Activated CD8-positive, alpha-beta memory T cell treated with anti-CD3 and anti-CD28 coated beads, Interleukin-2, amount 10 ng/mL, durations not matched to agents 7 days and 5 days (primary cell): ENCODE measurements at regions not wholly inside any gene's neighbourhood (a gene's known extent, or its start where the extent isn't known, plus 50 kb on each side); places are given as distances from the start of the nearest gene placed in this dataset.

Experiments used
- ATAC-seq: fragments of 150-1000 bp; cut with Tn5 transposase; one replicate; pipeline ENCODE4 v1.10.0; 2021; ENCODE audit warnings: moderate library complexity
- CTCF ChIA-PET: fragments of 350-600 bp; sonication (Branson Sonifier 250); formaldehyde crosslinking; loops from one replicate; lab custom pipeline; 2021; ENCODE audit warnings: antibody characterized with exemption; lab: Charles Lee
- DNase-seq: peaks from one replicate; pipeline ENCODE4 v3.0.0-alpha.2; 2020
- H3K27ac Mint-ChIP-seq: one replicate; pipeline ENCODE4 v1.8.0; 2021; ENCODE audit warnings: mild to moderate bottlenecking, mixed read lengths
- H3K27me3 Mint-ChIP-seq: one replicate; pipeline ENCODE4 v1.8.0; 2021; ENCODE audit warnings: mixed read lengths
- H3K36me3 Mint-ChIP-seq: one replicate; pipeline ENCODE4 v1.8.0; 2021; ENCODE audit warnings: mild to moderate bottlenecking, mixed read lengths
- H3K4me1 Mint-ChIP-seq: one replicate; pipeline ENCODE4 v1.8.0; 2021; ENCODE audit warnings: mixed read lengths
- H3K4me3 Mint-ChIP-seq: one replicate; pipeline ENCODE4 v1.8.0; 2021; ENCODE audit warnings: mild to moderate bottlenecking, moderate library complexity, mixed read lengths
- H3K9me3 Mint-ChIP-seq: one replicate; pipeline ENCODE4 v1.8.0; 2022; ENCODE audit warnings: low read depth, mixed read lengths

- H3K4me1 Mint-ChIP-seq = no peaks in the 10 kb centered on the region
These were observed 149.8 kb upstream of the RPL38 start for GRCh38 chr17:74053712-74054078.

GRCh38 chr17:74054249-74054648 lies 149.2 kb upstream of the RPL38 start:
- no peaks in the 10 kb centered on the region for H3K9me3 Mint-ChIP-seq
- CTCF ChIA-PET = no interaction called here

More at GRCh38 chr17:74053712-74054078, 149.8 kb upstream of the RPL38 start:
- no peaks in the 10 kb centered on the region for H3K36me3 Mint-ChIP-seq
- no peak overlapping the region for H3K4me3 Mint-ChIP-seq
- CTCF ChIA-PET = no interaction called here
- ATAC-seq (no peak), DNase-seq (no peak)
- H3K27ac Mint-ChIP-seq = no peak overlapping the region
- no peaks in the 10 kb centered on the region for H3K9me3 Mint-ChIP-seq
- H3K27me3 Mint-ChIP-seq = peaks cover 15% of the 10 kb centered on the region

DNA sequence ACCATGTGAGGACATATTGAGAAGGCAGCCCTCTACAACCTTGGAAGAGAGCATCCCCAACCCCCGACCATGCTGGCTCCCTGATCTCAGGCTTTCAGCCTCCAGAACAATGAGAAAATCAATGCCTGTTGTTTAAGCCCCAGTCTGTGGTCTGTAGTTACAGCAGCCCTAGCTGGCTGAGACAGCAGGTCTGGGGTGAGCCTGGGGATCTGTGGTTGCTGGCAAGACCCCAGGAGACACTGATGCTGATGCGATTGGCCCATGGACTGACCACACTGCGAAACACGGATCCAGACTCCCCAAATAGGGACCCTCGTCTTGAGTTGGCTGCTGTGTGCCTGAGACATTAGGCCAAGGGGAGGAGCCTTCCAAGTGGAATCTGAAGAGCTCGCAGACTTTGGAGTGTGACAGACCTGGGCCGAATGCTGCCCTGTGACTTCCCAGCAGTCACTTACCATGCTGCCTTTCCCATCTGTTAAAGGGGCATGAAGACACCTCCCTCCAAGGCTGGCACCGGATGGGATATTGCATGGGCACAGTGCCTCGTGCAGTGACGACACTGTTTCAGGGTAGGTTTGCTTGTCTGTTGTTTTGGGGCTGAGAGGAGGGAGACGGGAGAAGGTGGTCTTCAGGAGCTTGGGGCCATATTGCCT lies 147.8 kb upstream of the RPL38 start:
- CTCF ChIA-PET = no interaction called here
- Mint-ChIP-seq H3K27ac (no peak overlapping the region), H3K27me3 (peaks cover 18% of the 10 kb centered on the region), H3K9me3 (no peaks in the 10 kb centered on the region), H3K4me1 (no peaks in the 10 kb centered on the region), H3K36me3 (no peaks in the 10 kb centered on the region), H3K4me3 (no peak overlapping the region)
- DNase-seq (no peak), ATAC-seq (no peak)

More at GRCh38 chr17:74054249-74054648, 149.2 kb upstream of the RPL38 start:
- DNase-seq = no peak
- no peak for ATAC-seq
- peaks cover 18% of the 10 kb centered on the region for H3K27me3 Mint-ChIP-seq
- H3K4me1 Mint-ChIP-seq = no peaks in the 10 kb centered on the region
- H3K4me3 Mint-ChIP-seq = no peak overlapping the region
- no peak overlapping the region for H3K27ac Mint-ChIP-seq
- no peaks in the 10 kb centered on the region for H3K36me3 Mint-ChIP-seq

DNA sequence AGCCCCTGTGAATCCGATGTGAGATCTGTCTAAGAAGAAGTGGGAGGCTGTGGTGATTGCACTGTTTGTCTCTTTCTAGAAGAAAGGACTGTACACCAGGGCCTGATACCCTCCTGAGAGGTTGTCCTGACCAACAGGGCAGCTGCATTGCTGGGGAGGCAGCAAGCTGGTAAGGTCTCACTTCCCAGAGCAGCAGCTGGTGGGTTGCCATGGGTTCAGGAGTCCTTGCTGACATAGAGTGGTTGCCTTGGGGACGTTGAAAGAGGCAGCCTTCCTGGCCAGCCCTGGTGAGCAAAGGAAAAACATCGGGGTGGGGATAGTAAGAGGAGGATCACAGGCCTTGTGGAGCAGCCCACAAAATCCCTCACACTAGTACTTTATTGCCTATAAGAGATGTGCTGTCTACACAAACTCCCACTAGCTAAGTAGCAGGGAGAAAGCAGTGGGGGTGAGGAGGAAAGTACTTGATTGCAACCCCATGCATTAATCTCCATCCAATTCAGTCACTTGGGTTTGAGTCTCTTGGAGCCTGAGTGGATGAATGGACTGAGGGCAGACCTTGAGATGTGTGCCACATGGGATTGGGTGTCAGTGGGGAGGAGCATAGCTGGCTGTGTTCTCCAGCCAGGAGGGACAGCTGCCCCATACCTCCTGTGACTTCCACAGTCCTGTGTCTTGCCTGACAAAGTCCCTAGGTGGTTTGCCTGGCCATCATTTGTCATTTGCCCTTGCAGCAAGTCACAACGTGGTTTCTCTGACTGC lies 143.8 kb upstream of the RPL38 start:
- Mint-ChIP-seq H3K9me3 (no peaks in the 10 kb centered on the region), H3K27ac (no peak overlapping the region), H3K27me3 (peaks cover 23% of the 10 kb centered on the region), H3K4me1 (no peaks in the 10 kb centered on the region), H3K36me3 (no peaks in the 10 kb centered on the region), H3K4me3 (no peak overlapping the region)
- ATAC-seq (no peak), DNase-seq (no peak)
- CTCF ChIA-PET = no interaction called here

GRCh38 chr17:74061758-74062157 lies 141.7 kb upstream of the RPL38 start:
- Mint-ChIP-seq H3K4me3 (no peak overlapping the region), H3K4me1 (no peaks in the 10 kb centered on the region), H3K27ac (no peak overlapping the region), H3K36me3 (no peaks in the 10 kb centered on the region), H3K9me3 (no peaks in the 10 kb centered on the region), H3K27me3 (peaks cover 23% of the 10 kb centered on the region)
- CTCF ChIA-PET = interaction anchor here (0.7 kb wide), 1 partner anchor 240 kb away, joined by 3 read pairs; no protein-coding TSS in a partner anchor
- ATAC-seq = no peak
- DNase-seq = no peak

DNA sequence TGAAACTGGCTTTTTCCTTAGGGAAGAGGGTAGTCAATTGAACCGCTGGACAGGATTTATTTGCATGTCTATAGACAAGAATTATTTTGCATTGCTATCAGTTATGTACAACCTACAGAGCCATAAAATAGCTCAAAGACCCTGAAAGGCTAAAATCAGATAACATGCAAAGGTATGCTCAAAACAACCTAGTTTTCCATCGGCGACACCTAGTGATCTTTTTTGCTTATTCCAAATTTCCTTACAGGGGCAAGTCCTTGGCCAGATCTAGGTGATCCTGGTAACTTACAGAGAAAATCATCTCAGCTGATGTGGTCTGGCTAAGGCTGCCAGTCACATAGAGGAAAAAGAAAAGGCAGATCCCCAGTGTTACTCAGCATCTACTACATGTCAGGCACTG lies 141.2 kb upstream of the RPL38 start:
- CTCF ChIA-PET = no interaction called here
- Mint-ChIP-seq H3K9me3 (no peaks in the 10 kb centered on the region), H3K36me3 (no peaks in the 10 kb centered on the region)

GRCh38 chr17:74063439-74063838 lies 140.0 kb upstream of the RPL38 start:
- DNase-seq = no peak
- Mint-ChIP-seq H3K4me1 (no peaks in the 10 kb centered on the region), H3K27me3 (peaks cover 18% of the 10 kb centered on the region), H3K36me3 (no peaks in the 10 kb centered on the region), H3K4me3 (no peak overlapping the region), H3K27ac (no peak overlapping the region), H3K9me3 (no peaks in the 10 kb centered on the region)
- no peak for ATAC-seq
- CTCF ChIA-PET = no interaction called here

More for the DNA sequence above, 141.2 kb upstream of the RPL38 start:
- Mint-ChIP-seq H3K4me3 (no peak overlapping the region), H3K4me1 (no peaks in the 10 kb centered on the region), H3K27ac (no peak overlapping the region), H3K27me3 (peaks cover 20% of the 10 kb centered on the region)
- DNase-seq = no peak
- no peak for ATAC-seq

GRCh38 chr17:74070374-74070773 lies 133.1 kb upstream of the RPL38 start:
- ATAC-seq (no peak), DNase-seq (no peak)
- no peaks in the 10 kb centered on the region for H3K4me1 Mint-ChIP-seq
- no peak overlapping the region for H3K27ac Mint-ChIP-seq
- H3K4me3 Mint-ChIP-seq = no peak overlapping the region
- no peaks in the 10 kb centered on the region for H3K36me3 Mint-ChIP-seq
- peaks cover 2% of the 10 kb centered on the region for H3K9me3 Mint-ChIP-seq
- no peaks in the 10 kb centered on the region for H3K27me3 Mint-ChIP-seq
- CTCF ChIA-PET = interaction anchor here (1.4 kb wide), 1 partner anchor 20 kb away, joined by 3 read pairs; no protein-coding TSS in a partner anchor

DNA sequence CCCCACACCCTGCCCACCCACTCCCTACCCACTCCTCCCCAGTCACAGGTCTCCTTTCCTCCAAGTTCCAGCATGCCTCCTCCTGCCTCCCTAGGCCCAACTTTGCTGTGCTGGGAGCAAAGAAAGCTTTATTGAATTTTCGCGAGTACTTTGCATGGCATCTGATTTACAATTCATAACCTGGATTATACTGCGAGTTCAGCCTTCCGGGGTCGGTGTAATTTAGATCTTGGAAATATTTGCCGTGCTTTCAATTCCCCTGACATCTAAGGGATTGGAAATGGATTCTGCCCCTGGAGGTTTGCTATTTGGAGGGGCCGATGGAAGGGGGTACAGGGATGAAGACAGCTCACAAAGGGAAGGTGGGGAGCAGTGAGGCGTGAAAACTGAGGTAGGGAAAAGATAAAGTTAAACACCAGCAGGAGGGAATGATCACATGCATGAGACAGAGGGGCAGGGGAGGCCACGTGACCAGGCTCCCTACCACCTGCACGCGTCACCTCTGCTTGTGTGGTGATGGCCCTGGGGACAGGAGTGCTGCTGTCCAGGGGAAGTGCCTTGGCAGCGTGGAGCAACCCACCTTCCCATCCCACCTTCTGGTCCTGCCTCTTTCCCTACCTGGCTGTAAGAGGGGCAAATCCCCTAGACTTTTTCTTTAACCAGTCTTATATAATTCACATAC lies 132.3 kb upstream of the RPL38 start:
- ATAC-seq = no peak
- H3K27me3 Mint-ChIP-seq = no peaks in the 10 kb centered on the region

DNA sequence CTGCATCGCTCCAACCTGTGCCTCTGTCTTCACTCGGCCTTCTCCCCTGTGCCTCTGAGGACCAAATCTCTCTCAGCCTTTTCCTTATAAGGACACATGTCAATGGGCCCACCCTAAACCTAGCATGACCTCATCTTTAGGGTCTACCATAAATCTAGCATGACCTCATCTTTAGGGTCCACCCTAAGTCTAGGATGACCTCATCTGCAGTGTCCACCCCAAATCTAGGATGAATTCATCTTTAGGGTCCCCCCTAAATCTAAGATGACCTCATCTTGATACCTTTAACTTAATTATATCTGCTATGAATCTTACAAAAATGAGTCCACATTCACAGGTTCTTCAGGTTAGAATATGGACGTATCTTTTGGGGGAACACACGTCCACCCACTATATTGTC lies 131.1 kb upstream of the RPL38 start:
- Mint-ChIP-seq H3K36me3 (no peaks in the 10 kb centered on the region), H3K27ac (no peak overlapping the region), H3K9me3 (peaks cover 2% of the 10 kb centered on the region), H3K4me1 (no peaks in the 10 kb centered on the region), H3K4me3 (no peak overlapping the region), H3K27me3 (no peaks in the 10 kb centered on the region)
- DNase-seq (no peak), ATAC-seq (no peak)
- CTCF ChIA-PET = no interaction called here

More for the DNA sequence above, 132.3 kb upstream of the RPL38 start:
- H3K36me3 Mint-ChIP-seq = no peaks in the 10 kb centered on the region
- no peak overlapping the region for H3K4me3 Mint-ChIP-seq
- no peaks in the 10 kb centered on the region for H3K4me1 Mint-ChIP-seq
- CTCF ChIA-PET = interaction anchor here (1.4 kb wide), 1 partner anchor 19 kb away, joined by 3 read pairs; no protein-coding TSS in a partner anchor
- H3K27ac Mint-ChIP-seq = no peak overlapping the region
- peaks cover 2% of the 10 kb centered on the region for H3K9me3 Mint-ChIP-seq
- no peak for DNase-seq

DNA sequence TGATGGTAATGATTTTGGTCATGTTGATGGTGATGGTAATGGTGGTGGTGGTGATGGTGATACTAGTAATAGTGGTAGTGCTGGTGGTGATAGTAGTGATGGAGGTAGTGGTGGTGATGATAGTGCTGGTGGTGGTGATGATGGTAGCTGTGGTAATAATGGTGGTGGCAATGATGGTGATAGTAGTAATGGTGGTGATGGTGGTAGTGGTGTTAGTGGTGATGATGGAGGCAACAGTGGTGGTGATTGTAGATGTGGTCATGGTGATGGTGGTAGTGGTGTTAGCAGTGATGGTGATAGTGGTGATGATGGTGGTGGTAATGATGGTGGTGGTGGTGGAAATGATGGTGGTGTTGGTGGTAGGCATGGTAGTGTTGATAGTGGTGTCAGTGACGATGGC lies 127.0 kb upstream of the RPL38 start:
- DNase-seq (no peak), ATAC-seq (no peak)
- Mint-ChIP-seq H3K4me1 (no peaks in the 10 kb centered on the region), H3K36me3 (no peaks in the 10 kb centered on the region), H3K27me3 (no peaks in the 10 kb centered on the region), H3K4me3 (no peak overlapping the region), H3K27ac (no peak overlapping the region), H3K9me3 (peaks cover 2% of the 10 kb centered on the region)
- CTCF ChIA-PET = interaction anchor here (1.0 kb wide), 1 partner anchor 13 kb away, joined by 3 read pairs; no protein-coding TSS in a partner anchor

- CTCF ChIA-PET = interaction anchor here (1.0 kb wide), 1 partner anchor 13 kb away, joined by 3 read pairs; no protein-coding TSS in a partner anchor
- no peak for ATAC-seq
- no peak overlapping the region for H3K4me3 Mint-ChIP-seq
- H3K4me1 Mint-ChIP-seq = no peaks in the 10 kb centered on the region
- no peaks in the 10 kb centered on the region for H3K36me3 Mint-ChIP-seq
- no peak for DNase-seq
- H3K9me3 Mint-ChIP-seq = peaks cover 2% of the 10 kb centered on the region
- H3K27me3 Mint-ChIP-seq = peaks cover 3% of the 10 kb centered on the region
- H3K27ac Mint-ChIP-seq = no peak overlapping the region
These were observed 126.2 kb upstream of the RPL38 start for GRCh38 chr17:74077231-74077630.

DNA sequence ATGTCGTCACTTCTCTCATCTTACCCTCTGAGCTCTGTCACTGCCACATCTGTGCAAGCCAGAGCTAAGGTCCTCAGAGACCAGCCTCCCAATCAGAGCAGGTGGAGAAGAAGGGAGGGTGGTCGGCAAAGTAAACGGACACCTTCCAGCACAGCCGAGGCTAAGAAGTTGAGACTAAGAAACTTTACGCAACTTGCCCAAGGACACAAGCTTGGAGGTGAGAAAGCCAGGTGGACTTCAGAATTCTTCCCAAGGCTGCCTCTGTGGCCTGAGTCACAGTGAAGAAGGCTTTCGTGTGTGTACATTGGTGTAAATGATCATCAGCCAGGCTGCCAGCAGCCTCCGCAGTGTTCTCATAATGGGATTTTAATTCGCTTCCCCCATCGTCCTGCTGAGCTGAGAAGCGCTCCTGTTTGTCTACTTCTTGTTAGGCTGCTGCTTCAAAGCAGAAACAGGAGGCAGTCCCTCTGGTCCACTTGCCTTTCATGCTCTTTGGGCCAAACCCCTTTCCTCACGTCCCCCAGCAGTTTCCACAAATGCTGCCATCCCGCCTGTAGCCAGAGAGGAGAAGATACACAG lies 125.0 kb upstream of the RPL38 start:
- no peaks in the 10 kb centered on the region for H3K9me3 Mint-ChIP-seq
- H3K4me1 Mint-ChIP-seq = no peaks in the 10 kb centered on the region
- H3K4me3 Mint-ChIP-seq = no peak overlapping the region
- no peak overlapping the region for H3K27ac Mint-ChIP-seq
- no peak for DNase-seq
- ATAC-seq = no peak
- CTCF ChIA-PET = interaction anchor here (1.3 to 2.0 kb wide), 2 partner anchors 10 to 11 kb away, joined by 4 to 6 read pairs; no protein-coding TSS in a partner anchor
- no peaks in the 10 kb centered on the region for H3K36me3 Mint-ChIP-seq
- peaks cover 6% of the 10 kb centered on the region for H3K27me3 Mint-ChIP-seq
